ENCODE measurements at regions not wholly inside any gene's neighbourhood (a gene's known extent, or its start where the extent isn't known, plus 50 kb on each side); places are given as distances from the start of the nearest gene placed in this dataset.

DNA sequence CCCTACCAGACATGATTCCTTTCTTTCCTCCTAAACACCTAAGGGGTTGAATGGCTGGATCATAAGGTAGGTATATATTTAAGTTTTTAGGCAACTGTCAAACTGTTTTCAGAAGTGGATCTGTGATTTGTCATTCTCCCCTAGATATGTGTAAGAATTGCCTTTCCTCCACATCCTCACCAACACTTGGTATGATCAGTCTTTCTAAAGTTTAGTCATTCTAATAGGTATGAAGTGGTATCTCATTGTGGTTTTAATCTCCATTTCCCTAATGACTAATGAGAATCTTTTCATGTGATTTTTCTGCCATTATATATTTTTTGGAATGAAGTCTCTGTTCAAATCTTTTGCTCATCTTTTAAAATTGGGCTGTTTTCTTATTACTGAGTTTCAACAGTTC, 122.1 kb downstream of the TFCP2L1 start:
- TF ChIP-seq, protein P1, sequence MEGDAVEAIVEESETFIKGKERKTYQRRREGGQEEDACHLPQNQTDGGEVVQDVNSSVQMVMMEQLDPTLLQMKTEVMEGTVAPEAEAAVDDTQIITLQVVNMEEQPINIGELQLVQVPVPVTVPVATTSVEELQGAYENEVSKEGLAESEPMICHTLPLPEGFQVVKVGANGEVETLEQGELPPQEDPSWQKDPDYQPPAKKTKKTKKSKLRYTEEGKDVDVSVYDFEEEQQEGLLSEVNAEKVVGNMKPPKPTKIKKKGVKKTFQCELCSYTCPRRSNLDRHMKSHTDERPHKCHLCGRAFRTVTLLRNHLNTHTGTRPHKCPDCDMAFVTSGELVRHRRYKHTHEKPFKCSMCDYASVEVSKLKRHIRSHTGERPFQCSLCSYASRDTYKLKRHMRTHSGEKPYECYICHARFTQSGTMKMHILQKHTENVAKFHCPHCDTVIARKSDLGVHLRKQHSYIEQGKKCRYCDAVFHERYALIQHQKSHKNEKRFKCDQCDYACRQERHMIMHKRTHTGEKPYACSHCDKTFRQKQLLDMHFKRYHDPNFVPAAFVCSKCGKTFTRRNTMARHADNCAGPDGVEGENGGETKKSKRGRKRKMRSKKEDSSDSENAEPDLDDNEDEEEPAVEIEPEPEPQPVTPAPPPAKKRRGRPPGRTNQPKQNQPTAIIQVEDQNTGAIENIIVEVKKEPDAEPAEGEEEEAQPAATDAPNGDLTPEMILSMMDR (IDR thresholded peaks at IDR 0.05 in 2 of 3, conservative IDR thresholded peaks at IDR 0.05 in 1 of 3; ENCODE audit: borderline replicate concordance in 1 of 3, insufficient read depth in 1 of 3, low read depth in 2 of 3, low read length in 2 of 3): no peak
- TF ChIP-seq POLR2A (IDR thresholded peaks at IDR 0.05; ENCODE audit: borderline replicate concordance, extremely low read depth, insufficient read depth, insufficient read length): no peak
- TF ChIP-seq EZH2phosphoT487 (IDR thresholded peaks at IDR 0.05; ENCODE audit: borderline replicate concordance): no peak
- TF ChIP-seq RAD21 (IDR thresholded peaks at IDR 0.05; ENCODE audit: low read depth): no peak
- TF ChIP-seq ZFX (IDR thresholded peaks at IDR 0.05): no peak
- no peak for TF ChIP-seq SRF (IDR thresholded peaks at IDR 0.05; ENCODE audit: low read depth)
- no peak for TF ChIP-seq POLR2AphosphoS5 (IDR thresholded peaks at IDR 0.05; ENCODE audit: low read depth, low read length)
- no peak for TF ChIP-seq ZNF274 (IDR thresholded peaks at IDR 0.05; ENCODE audit: low read depth, low read length)
- TF ChIP-seq EZH2 (IDR thresholded peaks at IDR 0.05): no peak
- TF ChIP-seq, protein P2, sequence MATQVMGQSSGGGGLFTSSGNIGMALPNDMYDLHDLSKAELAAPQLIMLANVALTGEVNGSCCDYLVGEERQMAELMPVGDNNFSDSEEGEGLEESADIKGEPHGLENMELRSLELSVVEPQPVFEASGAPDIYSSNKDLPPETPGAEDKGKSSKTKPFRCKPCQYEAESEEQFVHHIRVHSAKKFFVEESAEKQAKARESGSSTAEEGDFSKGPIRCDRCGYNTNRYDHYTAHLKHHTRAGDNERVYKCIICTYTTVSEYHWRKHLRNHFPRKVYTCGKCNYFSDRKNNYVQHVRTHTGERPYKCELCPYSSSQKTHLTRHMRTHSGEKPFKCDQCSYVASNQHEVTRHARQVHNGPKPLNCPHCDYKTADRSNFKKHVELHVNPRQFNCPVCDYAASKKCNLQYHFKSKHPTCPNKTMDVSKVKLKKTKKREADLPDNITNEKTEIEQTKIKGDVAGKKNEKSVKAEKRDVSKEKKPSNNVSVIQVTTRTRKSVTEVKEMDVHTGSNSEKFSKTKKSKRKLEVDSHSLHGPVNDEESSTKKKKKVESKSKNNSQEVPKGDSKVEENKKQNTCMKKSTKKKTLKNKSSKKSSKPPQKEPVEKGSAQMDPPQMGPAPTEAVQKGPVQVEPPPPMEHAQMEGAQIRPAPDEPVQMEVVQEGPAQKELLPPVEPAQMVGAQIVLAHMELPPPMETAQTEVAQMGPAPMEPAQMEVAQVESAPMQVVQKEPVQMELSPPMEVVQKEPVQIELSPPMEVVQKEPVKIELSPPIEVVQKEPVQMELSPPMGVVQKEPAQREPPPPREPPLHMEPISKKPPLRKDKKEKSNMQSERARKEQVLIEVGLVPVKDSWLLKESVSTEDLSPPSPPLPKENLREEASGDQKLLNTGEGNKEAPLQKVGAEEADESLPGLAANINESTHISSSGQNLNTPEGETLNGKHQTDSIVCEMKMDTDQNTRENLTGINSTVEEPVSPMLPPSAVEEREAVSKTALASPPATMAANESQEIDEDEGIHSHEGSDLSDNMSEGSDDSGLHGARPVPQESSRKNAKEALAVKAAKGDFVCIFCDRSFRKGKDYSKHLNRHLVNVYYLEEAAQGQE (IDR thresholded peaks at IDR 0.05; ENCODE audit: low read depth): no peak
- no peak for TF ChIP-seq CBX3 (IDR thresholded peaks at IDR 0.05; ENCODE audit: low read depth)
- TF ChIP-seq, protein P3, sequence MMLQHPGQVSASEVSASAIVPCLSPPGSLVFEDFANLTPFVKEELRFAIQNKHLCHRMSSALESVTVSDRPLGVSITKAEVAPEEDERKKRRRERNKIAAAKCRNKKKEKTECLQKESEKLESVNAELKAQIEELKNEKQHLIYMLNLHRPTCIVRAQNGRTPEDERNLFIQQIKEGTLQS (IDR thresholded peaks at IDR 0.05): no peak
- TF ChIP-seq, protein P4, sequence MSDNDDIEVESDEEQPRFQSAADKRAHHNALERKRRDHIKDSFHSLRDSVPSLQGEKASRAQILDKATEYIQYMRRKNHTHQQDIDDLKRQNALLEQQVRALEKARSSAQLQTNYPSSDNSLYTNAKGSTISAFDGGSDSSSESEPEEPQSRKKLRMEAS (IDR thresholded peaks at IDR 0.05): no peak
